H1 (cell line): ENCODE measurements at regions not wholly inside any gene's neighbourhood (a gene's known extent, or its start where the extent isn't known, plus 50 kb on each side); places are given as distances from the start of the nearest gene placed in this dataset.

Experiments
- CTCF ChIA-PET: fragments of 300-600 bp; sonication (Branson Sonifier 250); formaldehyde crosslinking; loops from one replicate; lab custom pipeline; 2021; ENCODE audit not compliant: partially characterized antibody; lab: Charles Lee
- POLR2A ChIA-PET: fragments of 300-600 bp; sonication (Branson Sonifier 250); formaldehyde crosslinking; loops from one replicate; lab custom pipeline; 2021; ENCODE audit warnings: inconsistent platforms; ENCODE audit not compliant: partially characterized antibody; lab: Charles Lee
- DNase-seq, 2 experiments: peaks; one replicate each; pipeline versions ENCODE4 v3.0.0 to v3.0.0-alpha.2; 2010 to 2022; ENCODE audit warnings: low spot score in 2 of 2, low read depth in 1 of 2, mixed read lengths in 1 of 2
- FAIRE-seq: peaks from 2 replicates; lab custom pipeline; 2011; peaks lifted over from hg19 to GRCh38; lab: Jason Lieb, UNC
- H2AFZ ChIP-seq: 2 replicates; pipeline ENCODE4 v1.8.1; 2012; ENCODE audit warnings: low read length, inconsistent platforms
- H2AK5ac ChIP-seq: 2 replicates; pipeline ENCODE4 v1.6.1; 2013; ENCODE audit warnings: low read depth, low read length
- H2BK120ac ChIP-seq: replicated peaks from 2 replicates; pipeline ENCODE3; 2013; ENCODE audit warnings: low read depth, low read length, inconsistent platforms
- H2BK12ac ChIP-seq: 2 replicates; pipeline ENCODE4 v1.6.1; 2013; ENCODE audit warnings: low read depth, low read length
- H2BK15ac ChIP-seq: 2 replicates; pipeline ENCODE4 v1.6.1; 2013; ENCODE audit warnings: low read length
- H2BK20ac ChIP-seq: 2 replicates; pipeline ENCODE4 v1.6.1; 2013; ENCODE audit warnings: low read length
- H2BK5ac ChIP-seq: 2 replicates; pipeline ENCODE4 v1.6.1; 2013; ENCODE audit warnings: low read depth, low read length
- H3K14ac ChIP-seq: 2 replicates; pipeline ENCODE4 v1.6.1; 2013; ENCODE audit warnings: inconsistent platforms; ENCODE audit not compliant: insufficient read length
- H3K18ac ChIP-seq: 2 replicates; pipeline ENCODE4 v1.6.1; 2013; ENCODE audit warnings: low read length; ENCODE audit errors: extremely low read depth
- H3K23ac ChIP-seq: 2 replicates; pipeline ENCODE4 v1.6.1; 2013; ENCODE audit warnings: inconsistent platforms; ENCODE audit not compliant: insufficient read length
- H3K23me2 ChIP-seq: 2 replicates; pipeline ENCODE4 v1.6.1; 2013; ENCODE audit warnings: low read depth, low read length
- H3K27ac ChIP-seq: 2 replicates; pipeline ENCODE4 v1.6.1; 2011; ENCODE audit warnings: low read depth, low read length, inconsistent platforms
- H3K27me3 ChIP-seq, 4 experiments: replicated peaks in 1 of 4; 1 replicate in 1 of 4; 2 replicates in 3 of 4; pipeline versions ENCODE4 v1.6.1 to v1.8.1; 2011 to 2013; ENCODE audit warnings: low read length in 3 of 4, mild to moderate bottlenecking in 3 of 4, inconsistent platforms in 2 of 4, mixed read lengths in 2 of 4, moderate library complexity in 1 of 4; ENCODE audit not compliant: control insufficient read depth in 3 of 4, insufficient read depth in 3 of 4; ENCODE audit errors: extremely low read depth in 1 of 4
- H3K36me3 ChIP-seq, 4 experiments: 2 replicates each; pipeline versions ENCODE4 v1.6.1 to v1.8.1; 2011 to 2013; ENCODE audit warnings: mild to moderate bottlenecking in 4 of 4, low read length in 3 of 4, moderate library complexity in 2 of 4, control low read depth in 1 of 4, inconsistent platforms in 1 of 4; ENCODE audit not compliant: insufficient read depth in 4 of 4, control insufficient read depth in 2 of 4
- H3K4ac ChIP-seq: replicated peaks from 2 replicates; pipeline ENCODE3; 2013; ENCODE audit warnings: low read length, low read depth, mixed read lengths, inconsistent platforms; ENCODE audit not compliant: insufficient read length
- H3K4me1 ChIP-seq, 4 experiments: replicated peaks in 1 of 4; 1 replicate in 1 of 4; 2 replicates in 3 of 4; pipeline versions ENCODE4 v1.6.1 to v1.8.1; 2011 to 2013; ENCODE audit warnings: low read length in 3 of 4, inconsistent platforms in 2 of 4, mixed read lengths in 1 of 4; ENCODE audit not compliant: insufficient read depth in 4 of 4, control insufficient read depth in 3 of 4
- H3K4me2 ChIP-seq, 2 experiments: 2 replicates each; pipeline versions ENCODE4 v1.6.1 to v1.8.1; 2011 to 2013; ENCODE audit warnings: low read depth in 2 of 2, low read length in 2 of 2, control low read depth in 1 of 2, inconsistent platforms in 1 of 2, mild to moderate bottlenecking in 1 of 2; ENCODE audit not compliant: insufficient read depth in 1 of 2
- H3K4me3 ChIP-seq, 4 experiments: fragments of 200-600, 300-600 bp in 1 of 4; sonication (generic), shearing (Covaris generic), sonication (Bioruptor Twin) in 1 of 4; 2 replicates each; pipeline versions ENCODE4 v1.5.1 to v1.8.1; 2011 to 2016; ENCODE audit warnings: low read length in 4 of 4, low read depth in 3 of 4, control low read depth in 2 of 4, inconsistent platforms in 2 of 4, mild to moderate bottlenecking in 2 of 4, mixed read lengths in 1 of 4, moderate library complexity in 1 of 4; ENCODE audit not compliant: insufficient read depth in 2 of 4; ENCODE audit errors: extremely low read depth in 1 of 4
- H3K56ac ChIP-seq: replicated peaks from 2 replicates; pipeline ENCODE3; 2013; ENCODE audit warnings: low read depth, mild to moderate bottlenecking, mixed read lengths, low read length, inconsistent platforms; ENCODE audit not compliant: insufficient read length
- H3K79me1 ChIP-seq: 2 replicates; pipeline ENCODE4 v1.6.1; 2013; ENCODE audit warnings: low read depth, low read length, control low read depth
- H3K79me2 ChIP-seq, 2 experiments: 2 replicates each; pipeline versions ENCODE4 v1.6.1 to v1.8.1; 2012 to 2013; ENCODE audit warnings: low read length in 2 of 2, mild to moderate bottlenecking in 2 of 2, inconsistent platforms in 1 of 2; ENCODE audit not compliant: insufficient read depth in 2 of 2, control insufficient read depth in 1 of 2
- H3K9ac ChIP-seq, 4 experiments: replicated peaks in 1 of 4; 1 replicate in 1 of 4; 2 replicates in 3 of 4; pipeline versions ENCODE4 v1.6.1 to v1.8.1; 2011 to 2013; ENCODE audit warnings: low read depth in 3 of 4, low read length in 3 of 4, control low read depth in 2 of 4, mild to moderate bottlenecking in 2 of 4, moderate library complexity in 2 of 4, inconsistent platforms in 1 of 4; ENCODE audit errors: extremely low read depth in 1 of 4
- H3K9me3 ChIP-seq, 2 experiments: 2 replicates each; pipeline versions ENCODE4 v1.6.1 to v1.8.1; 2012 to 2013; ENCODE audit warnings: mild to moderate bottlenecking in 2 of 2, moderate library complexity in 2 of 2, control low read depth in 1 of 2, inconsistent platforms in 1 of 2, low read depth in 1 of 2, low read length in 1 of 2, mixed read lengths in 1 of 2; ENCODE audit not compliant: insufficient read depth in 2 of 2
- H4K20me1 ChIP-seq, 2 experiments: replicated peaks in 1 of 2; 2 replicates each; pipeline versions ENCODE3 to v1.8.1; 2011 to 2013; ENCODE audit warnings: inconsistent platforms in 2 of 2, low read length in 2 of 2, mild to moderate bottlenecking in 1 of 2; ENCODE audit not compliant: insufficient read depth in 2 of 2, control insufficient read depth in 1 of 2
- H4K5ac ChIP-seq: 2 replicates; pipeline ENCODE4 v1.6.1; 2013; ENCODE audit warnings: low read length, low read depth, mixed read lengths, inconsistent platforms; ENCODE audit not compliant: insufficient read length
- H4K8ac ChIP-seq: 2 replicates; pipeline ENCODE4 v1.8.0; 2013; ENCODE audit warnings: mild to moderate bottlenecking, moderate library complexity, low read length, inconsistent platforms; ENCODE audit not compliant: insufficient read depth; ENCODE audit errors: extremely low read depth
- H4K91ac ChIP-seq: replicated peaks from 2 replicates; pipeline ENCODE3; 2013; ENCODE audit warnings: low read length, mixed read lengths, inconsistent platforms; ENCODE audit not compliant: insufficient read length
- BRCA1 ChIP-seq: IDR thresholded peaks from 2 replicates; pipeline ENCODE4 v1.6.1; 2012; ENCODE audit warnings: low read depth, low read length, improper control_type of control experiment
- CTBP2 ChIP-seq: IDR thresholded peaks from 2 replicates; pipeline ENCODE4 v1.7.0; 2011; ENCODE audit warnings: borderline replicate concordance, mild to moderate bottlenecking, moderate library complexity, mixed read lengths, low read length; ENCODE audit not compliant: insufficient read depth, insufficient read length
- FOSL1 ChIP-seq: IDR thresholded peaks from 2 replicates; pipeline ENCODE4 v1.6.1; 2011; ENCODE audit warnings: mild to moderate bottlenecking, low read depth, low read length, moderate library complexity; ENCODE audit not compliant: insufficient read depth
- HDAC2 ChIP-seq, 2 experiments: fragments of 300-600 bp in 1 of 2; sonication (generic) in 1 of 2; IDR thresholded peaks; 2 replicates each; pipeline ENCODE4 v1.6.1; 2011 to 2012; ENCODE audit warnings: low read depth in 2 of 2, low read length in 2 of 2, mild to moderate bottlenecking in 2 of 2, moderate library complexity in 2 of 2, borderline replicate concordance in 1 of 2, inconsistent platforms in 1 of 2
- JUND ChIP-seq: IDR thresholded peaks from 2 replicates; pipeline ENCODE4 v1.6.1; 2011; ENCODE audit warnings: mild to moderate bottlenecking, improper control_type of control experiment, low read length
- RBBP5 ChIP-seq: IDR thresholded peaks from 2 replicates; pipeline ENCODE4 v1.7.1; 2012; ENCODE audit warnings: low read depth, mild to moderate bottlenecking, inconsistent platforms, low read length, moderate library complexity, borderline replicate concordance
- SIN3A ChIP-seq, 2 experiments: IDR thresholded peaks in 1 of 2; conservative IDR thresholded peaks in 1 of 2; 2 replicates each; pipeline ENCODE4 v1.6.1; 2011 to 2012; ENCODE audit warnings: low read length in 2 of 2, improper control_type of control experiment in 1 of 2, low read depth in 1 of 2, mild to moderate bottlenecking in 1 of 2
- SP1 ChIP-seq: IDR thresholded peaks from 2 replicates; pipeline ENCODE4 v1.6.1; 2011; ENCODE audit warnings: low read depth, low read length
- SRF ChIP-seq: IDR thresholded peaks from 2 replicates; pipeline ENCODE4 v1.6.1; 2011; ENCODE audit warnings: mild to moderate bottlenecking, low read depth, low read length, moderate library complexity
- TAF1 ChIP-seq: IDR thresholded peaks from 2 replicates; pipeline ENCODE4 v1.6.1; 2011; ENCODE audit warnings: mild to moderate bottlenecking, low read depth, low read length
- TBP ChIP-seq: IDR thresholded peaks from 2 replicates; pipeline ENCODE4 v1.6.1; 2011; ENCODE audit warnings: low read depth, low read length, improper control_type of control experiment
- WGBS, 2 experiments: shearing (Covaris generic) in 1 of 2; methylation state at CpG; one replicate each; pipeline versions ENCODE4 v1.1.6 to v1.1.7; 2013 to 2015; ENCODE audit warnings: low lambda C conversion rate in 2 of 2, mixed read lengths in 2 of 2, inconsistent platforms in 1 of 2, low coverage in 1 of 2, missing lambda C conversion rate in 1 of 2; ENCODE audit not compliant: insufficient replicate concordance in 2 of 2, insufficient coverage in 1 of 2, insufficient read length in 1 of 2; ENCODE audit errors: extremely low coverage in 1 of 2, missing lambda C conversion rate in 1 of 2; 5-methylcytosine and 5-hydroxymethylcytosine counted together

- no peak overlapping the region for H4K91ac ChIP-seq
- no peak overlapping the region for H2AFZ ChIP-seq
- no peak overlapping the region for H2BK5ac ChIP-seq
- no peak overlapping the region for H3K4me3 ChIP-seq
- no peak overlapping the region for H3K9ac ChIP-seq
- H3K18ac ChIP-seq: no peak overlapping the region
- H3K14ac ChIP-seq: no peak overlapping the region
- H3K23ac ChIP-seq: no peak overlapping the region
- no peak overlapping the region for H3K56ac ChIP-seq
- H2BK12ac ChIP-seq: no peak overlapping the region
- DNase-seq (no peak), FAIRE-seq (no peak)
- no peaks in the 10 kb centered on the region for H3K79me1 ChIP-seq
- CTCF ChIA-PET: interaction anchor here (0.6 kb wide), 1 partner anchor 613 kb away, joined by 3 read pairs; no protein-coding TSS in a partner anchor
- H3K79me2 ChIP-seq: no peaks in the 10 kb centered on the region
- POLR2A ChIA-PET: no interaction called here
- H3K27me3 ChIP-seq: no peaks in the 10 kb centered on the region
- no peaks in the 10 kb centered on the region for H4K20me1 ChIP-seq
- H3K4me2 ChIP-seq: no peak overlapping the region
- no peak overlapping the region for H3K27ac ChIP-seq
- H4K5ac ChIP-seq: no peak overlapping the region
- no peaks in the 10 kb centered on the region for H3K4me1 ChIP-seq
- no peak overlapping the region for H4K8ac ChIP-seq
- peaks cover 13 to 23% of the 10 kb centered on the region in 2 experiments; a peak in 3 of 4 replicates for H3K9me3 ChIP-seq
- no peak overlapping the region for H2AK5ac ChIP-seq
- H2BK15ac ChIP-seq: no peak overlapping the region
- no peaks in the 10 kb centered on the region for H3K23me2 ChIP-seq
- H3K4ac ChIP-seq: no peak overlapping the region
- H2BK120ac ChIP-seq: no peak overlapping the region
- WGBS, 2 experiments: 84% methylated on average over 5 of the region's 7 CpGs; no CpG with 5 or more reads in 1 of the 2 experiments
- H2BK20ac ChIP-seq: no peak overlapping the region
- no peaks in the 10 kb centered on the region for H3K36me3 ChIP-seq
- TF ChIP-seq FOSL1 (no peak), BRCA1 (no peak), RBBP5 (no peak), SIN3A (conservative IDR thresholded peaks at IDR 0.05 in 1 of 2, IDR thresholded peaks at IDR 0.05 in 1 of 2; ENCODE audit: low read depth in 1 of 2, low read length in 2 of 2) (no peak), SRF (no peak), TAF1 (no peak), JUND (no peak), SP1 (no peak), CTBP2 (no peak), HDAC2 (IDR thresholded peaks at IDR 0.05; ENCODE audit: borderline replicate concordance in 1 of 2, low read depth in 2 of 2, low read length in 2 of 2) (no peak), TBP (no peak)
- TF ChIP-seq, all 59 proteins: peak for 0
These were observed 82.8 kb upstream of the TCEAL2 start for GRCh38 chrX:102042372-102043325.
